ENCODE measurements at regions not wholly inside any gene's neighbourhood (a gene's known extent, or its start where the extent isn't known, plus 50 kb on each side); places are given as distances from the start of the nearest gene placed in this dataset.

- peaks cover 21 to 24% of the 10 kb centered on the region in 2 donors for H3K9me3 Mint-ChIP-seq
- ATAC-seq: no peak
- no peak overlapping the region for H3K27ac Mint-ChIP-seq
- H3K27me3 Mint-ChIP-seq: peaks cover under 1% of the 10 kb centered on the region
- H3K4me3 Mint-ChIP-seq: no peak overlapping the region
- H3K4me1 Mint-ChIP-seq: no peaks in the 10 kb centered on the region
- DNase-seq: no peak
Measured at GRCh38 chr10:10816447-10816846, 201.2 kb upstream of the CELF2 start.

- Mint-ChIP-seq H3K27me3 (peaks cover 9% of the 10 kb centered on the region), H3K4me3 (no peak overlapping the region), H3K4me1 (no peaks in the 10 kb centered on the region), H3K9me3 (peaks cover 14% of the 10 kb centered on the region in 2 donors), H3K27ac (peak overlapping the region in 1 of 2 donors; percentile 5)
- no peak for ATAC-seq
- DNase-seq: no peak
Measured at GRCh38 chr10:10817609-10818008, 200.1 kb upstream of the CELF2 start.

GRCh38 chr10:10818082-10818481 lies 199.6 kb upstream of the CELF2 start:
- ATAC-seq (no peak), DNase-seq (no peak)
- Mint-ChIP-seq H3K27ac (no peak overlapping the region), H3K4me1 (no peaks in the 10 kb centered on the region), H3K4me3 (no peak overlapping the region), H3K9me3 (peaks cover 9 to 12% of the 10 kb centered on the region in 2 donors), H3K27me3 (peaks cover 9% of the 10 kb centered on the region)

- H3K4me1 Mint-ChIP-seq: no peaks in the 10 kb centered on the region
- peaks cover 9% of the 10 kb centered on the region for H3K27me3 Mint-ChIP-seq
- no peak for DNase-seq
- no peak overlapping the region for H3K4me3 Mint-ChIP-seq
- H3K9me3 Mint-ChIP-seq: peaks cover 7 to 12% of the 10 kb centered on the region in 2 donors
- ATAC-seq: no peak
- H3K27ac Mint-ChIP-seq: no peak overlapping the region
Measured at GRCh38 chr10:10819206-10819856, 198.3 kb upstream of the CELF2 start.

GRCh38 chr10:10821926-10822325 lies 195.7 kb upstream of the CELF2 start:
- ATAC-seq (no peak), DNase-seq (no peak)
- no peak overlapping the region for H3K27ac Mint-ChIP-seq
- no peak overlapping the region for H3K4me3 Mint-ChIP-seq
- H3K9me3 Mint-ChIP-seq: peaks cover 7 to 12% of the 10 kb centered on the region in 2 donors
- no peaks in the 10 kb centered on the region for H3K4me1 Mint-ChIP-seq
- H3K27me3 Mint-ChIP-seq: peaks cover 9% of the 10 kb centered on the region

GRCh38 chr10:10824591-10825148 lies 193.0 kb upstream of the CELF2 start:
- DNase-seq: no peak
- no peak for ATAC-seq
- Mint-ChIP-seq H3K27ac (no peak overlapping the region), H3K27me3 (peaks cover 17% of the 10 kb centered on the region), H3K9me3 (peaks cover 0 to 9% of the 10 kb centered on the region in 2 donors), H3K4me3 (no peak overlapping the region), H3K4me1 (no peaks in the 10 kb centered on the region)

- Mint-ChIP-seq H3K27ac (no peak overlapping the region), H3K4me1 (no peaks in the 10 kb centered on the region), H3K4me3 (no peak overlapping the region), H3K27me3 (peaks cover 17% of the 10 kb centered on the region), H3K9me3 (no peaks in the 10 kb centered on the region)
- ATAC-seq: no peak
- no peak for DNase-seq
Measured at GRCh38 chr10:10826125-10826524, 191.5 kb upstream of the CELF2 start.

GRCh38 chr10:10828623-10829022 lies 189.0 kb upstream of the CELF2 start:
- H3K4me1 Mint-ChIP-seq: no peaks in the 10 kb centered on the region
- peaks cover 9% of the 10 kb centered on the region for H3K27me3 Mint-ChIP-seq
- no peak for DNase-seq
- no peak overlapping the region for H3K27ac Mint-ChIP-seq
- no peak overlapping the region for H3K4me3 Mint-ChIP-seq
- no peaks in the 10 kb centered on the region for H3K9me3 Mint-ChIP-seq
- ATAC-seq: no peak

GRCh38 chr10:10829576-10829975 lies 188.1 kb upstream of the CELF2 start:
- H3K27ac Mint-ChIP-seq: no peak overlapping the region
- no peaks in the 10 kb centered on the region for H3K4me1 Mint-ChIP-seq
- ATAC-seq (no peak), DNase-seq (no peak)
- H3K27me3 Mint-ChIP-seq: peaks cover 9% of the 10 kb centered on the region
- H3K9me3 Mint-ChIP-seq: no peaks in the 10 kb centered on the region
- no peak overlapping the region for H3K4me3 Mint-ChIP-seq

- Mint-ChIP-seq H3K4me3 (no peak overlapping the region), H3K9me3 (no peaks in the 10 kb centered on the region), H3K4me1 (no peaks in the 10 kb centered on the region), H3K27ac (no peak overlapping the region), H3K27me3 (peaks cover 9% of the 10 kb centered on the region)
- ATAC-seq: no peak
- DNase-seq: no peak
Measured at GRCh38 chr10:10830293-10830986, 187.2 kb upstream of the CELF2 start.

GRCh38 chr10:10831085-10831484 lies 186.6 kb upstream of the CELF2 start:
- ATAC-seq: no peak
- H3K4me1 Mint-ChIP-seq: no peaks in the 10 kb centered on the region
- H3K4me3 Mint-ChIP-seq: no peak overlapping the region
- no peak overlapping the region for H3K27ac Mint-ChIP-seq
- peaks cover 9% of the 10 kb centered on the region for H3K27me3 Mint-ChIP-seq
- no peak for DNase-seq
- H3K9me3 Mint-ChIP-seq: no peaks in the 10 kb centered on the region

GRCh38 chr10:10833955-10834354 lies 183.7 kb upstream of the CELF2 start:
- Mint-ChIP-seq H3K9me3 (peaks cover under 1 to 6% of the 10 kb centered on the region in 2 donors), H3K4me3 (no peak overlapping the region), H3K4me1 (no peaks in the 10 kb centered on the region), H3K27ac (no peak overlapping the region), H3K27me3 (no peaks in the 10 kb centered on the region)
- DNase-seq: no peak
- no peak for ATAC-seq

GRCh38 chr10:10844251-10844650 lies 173.4 kb upstream of the CELF2 start:
- no peak for ATAC-seq

GRCh38 chr10:10845185-10845584 lies 172.5 kb upstream of the CELF2 start:
- no peak overlapping the region for H3K4me3 Mint-ChIP-seq
- H3K4me1 Mint-ChIP-seq: no peaks in the 10 kb centered on the region
- H3K9me3 Mint-ChIP-seq: peaks cover 0 to 4% of the 10 kb centered on the region in 2 donors
- DNase-seq: no peak
- no peak overlapping the region for H3K27ac Mint-ChIP-seq
- no peak for ATAC-seq
- H3K27me3 Mint-ChIP-seq: peaks cover 23% of the 10 kb centered on the region

More at GRCh38 chr10:10844251-10844650, 173.4 kb upstream of the CELF2 start:
- Mint-ChIP-seq H3K9me3 (peaks cover 4 to 8% of the 10 kb centered on the region in 2 donors), H3K4me3 (no peak overlapping the region), H3K27me3 (peaks cover 20% of the 10 kb centered on the region), H3K4me1 (no peaks in the 10 kb centered on the region), H3K27ac (no peak overlapping the region)
- DNase-seq: no peak

- DNase-seq: no peak
- Mint-ChIP-seq H3K27ac (no peak overlapping the region), H3K27me3 (peaks cover 27% of the 10 kb centered on the region), H3K9me3 (peaks cover 0 to 4% of the 10 kb centered on the region in 2 donors), H3K4me3 (no peak overlapping the region), H3K4me1 (no peaks in the 10 kb centered on the region)
- no peak for ATAC-seq
Measured at GRCh38 chr10:10845826-10846503, 171.7 kb upstream of the CELF2 start.

- Mint-ChIP-seq H3K27me3 (peaks cover 32% of the 10 kb centered on the region), H3K27ac (no peak overlapping the region), H3K4me3 (no peak overlapping the region), H3K9me3 (peaks cover 0 to 2% of the 10 kb centered on the region in 2 donors), H3K4me1 (no peaks in the 10 kb centered on the region)
- ATAC-seq (no peak), DNase-seq (no peak)
Measured at GRCh38 chr10:10846504-10846900, 171.2 kb upstream of the CELF2 start.
